ENCODE measurements at regions not wholly inside any gene's neighbourhood (a gene's known extent, or its start where the extent isn't known, plus 50 kb on each side); places are given as distances from the start of the nearest gene placed in this dataset.

GRCh38 chr17:72526769-72527168 is 405.9 kb downstream of the SOX9 start:
- FAIRE-seq: no peak
- no peaks in the 10 kb centered on the region for H4K20me1 ChIP-seq (replicated peaks; ENCODE audit: control insufficient read depth, extremely low read depth, insufficient read depth, low read length)

DNA sequence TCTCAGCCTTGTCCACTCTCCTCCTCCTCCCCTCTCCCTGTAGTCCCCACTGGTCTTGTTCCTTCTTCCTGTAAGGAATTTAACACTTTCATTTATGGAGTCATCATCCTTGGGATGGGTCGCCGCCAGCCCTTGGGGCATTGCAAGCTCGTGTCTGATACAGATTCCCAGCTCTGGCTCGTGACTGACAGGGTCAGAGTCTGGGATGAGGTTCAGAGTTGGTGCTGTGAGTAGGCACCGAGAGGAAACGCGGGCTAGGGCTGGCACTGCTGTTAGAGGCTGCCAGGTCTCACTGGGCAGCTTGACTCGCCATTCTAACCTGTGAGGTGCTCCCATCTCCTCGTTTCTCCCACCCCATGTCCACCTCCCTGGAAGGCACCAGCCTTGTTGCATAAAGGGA is 407.0 kb downstream of the SOX9 start:
- H3K27ac ChIP-seq (ENCODE audit: insufficient read depth, low read depth, low read length): no peak overlapping the region
- CTCF ChIA-PET: no interaction called here
- intact Hi-C loops (cut with micrococcal nuclease) (no loop called here), dilution Hi-C loops (cut with MboI; ENCODE audit: extremely low pct_ligation_motif_present, low sequenced_read_pairs) (no loop called here)
- H3K4me1 ChIP-seq (ENCODE audit: control insufficient read depth, extremely low read depth, insufficient read depth, low read length): no peaks in the 10 kb centered on the region
- no peak overlapping the region for H3K9ac ChIP-seq (replicated peaks; ENCODE audit: extremely low read depth, insufficient read depth, low read length)
- H4K20me1 ChIP-seq (replicated peaks; ENCODE audit: control insufficient read depth, extremely low read depth, insufficient read depth, low read length): no peaks in the 10 kb centered on the region
- DNase-seq (ENCODE audit: low read depth, low spot score) (no peak), FAIRE-seq (no peak)
- TF ChIP-seq EZH2 (IDR thresholded peaks at IDR 0.05; ENCODE audit: borderline replicate concordance, low read depth, low read length, severe bottlenecking): no peak
- TF ChIP-seq POLR2A (IDR thresholded peaks at IDR 0.05; ENCODE audit: low read depth, low read length): no peak
- TF ChIP-seq, protein P1, sequence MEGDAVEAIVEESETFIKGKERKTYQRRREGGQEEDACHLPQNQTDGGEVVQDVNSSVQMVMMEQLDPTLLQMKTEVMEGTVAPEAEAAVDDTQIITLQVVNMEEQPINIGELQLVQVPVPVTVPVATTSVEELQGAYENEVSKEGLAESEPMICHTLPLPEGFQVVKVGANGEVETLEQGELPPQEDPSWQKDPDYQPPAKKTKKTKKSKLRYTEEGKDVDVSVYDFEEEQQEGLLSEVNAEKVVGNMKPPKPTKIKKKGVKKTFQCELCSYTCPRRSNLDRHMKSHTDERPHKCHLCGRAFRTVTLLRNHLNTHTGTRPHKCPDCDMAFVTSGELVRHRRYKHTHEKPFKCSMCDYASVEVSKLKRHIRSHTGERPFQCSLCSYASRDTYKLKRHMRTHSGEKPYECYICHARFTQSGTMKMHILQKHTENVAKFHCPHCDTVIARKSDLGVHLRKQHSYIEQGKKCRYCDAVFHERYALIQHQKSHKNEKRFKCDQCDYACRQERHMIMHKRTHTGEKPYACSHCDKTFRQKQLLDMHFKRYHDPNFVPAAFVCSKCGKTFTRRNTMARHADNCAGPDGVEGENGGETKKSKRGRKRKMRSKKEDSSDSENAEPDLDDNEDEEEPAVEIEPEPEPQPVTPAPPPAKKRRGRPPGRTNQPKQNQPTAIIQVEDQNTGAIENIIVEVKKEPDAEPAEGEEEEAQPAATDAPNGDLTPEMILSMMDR (IDR thresholded peaks at IDR 0.05; ENCODE audit: extremely low read depth in 1 of 2, insufficient read depth in 1 of 2, low read depth in 1 of 2, low read length in 2 of 2): no peak
- no peak for TF ChIP-seq GATA2 (IDR thresholded peaks at IDR 0.05; ENCODE audit: insufficient read depth, insufficient read length, low read depth, low read length)
- no peaks in the 10 kb centered on the region for H3K27me3 ChIP-seq (ENCODE audit: control insufficient read depth in 2 of 2, insufficient read depth in 2 of 2, low read length in 2 of 2)
- H2AFZ ChIP-seq (ENCODE audit: low read depth, low read length): no peak overlapping the region
- H3K36me3 ChIP-seq (ENCODE audit: control insufficient read depth in 2 of 2, extremely low read depth in 1 of 2, insufficient read depth in 2 of 2, low read length in 2 of 2): no peaks in the 10 kb centered on the region
- POLR2A ChIA-PET: no interaction called here
- no peak overlapping the region for H3K4me3 ChIP-seq (replicated peaks in 1 of 3; ENCODE audit: insufficient read depth in 1 of 3, low read depth in 1 of 3, low read length in 3 of 3)
- BruUV-seq (replicated peaks): no TSS peak
- no peaks in the 10 kb centered on the region for H3K9me1 ChIP-seq (replicated peaks; ENCODE audit: control insufficient read depth, extremely low read depth, insufficient read depth, low read length)
- H3K9me3 ChIP-seq (replicated peaks; ENCODE audit: control insufficient read depth, insufficient read depth, low read length): no peaks in the 10 kb centered on the region
- H3K79me2 ChIP-seq (ENCODE audit: control insufficient read depth, insufficient read depth, low read length): no peaks in the 10 kb centered on the region
- no peak overlapping the region for H3K4me2 ChIP-seq (ENCODE audit: insufficient read depth, low read length)

More at GRCh38 chr17:72526769-72527168, 405.9 kb downstream of the SOX9 start:
- H3K4me1 ChIP-seq (ENCODE audit: control insufficient read depth, extremely low read depth, insufficient read depth, low read length): no peaks in the 10 kb centered on the region
- no peak overlapping the region for H2AFZ ChIP-seq (ENCODE audit: low read depth, low read length)
- H3K9me1 ChIP-seq (replicated peaks; ENCODE audit: control insufficient read depth, extremely low read depth, insufficient read depth, low read length): no peaks in the 10 kb centered on the region
- ChIA-PET POLR2A (no interaction called here), CTCF (no interaction called here)
- DNase-seq (ENCODE audit: low read depth, low spot score): no peak
- no peak overlapping the region for H3K9ac ChIP-seq (replicated peaks; ENCODE audit: extremely low read depth, insufficient read depth, low read length)
- no peak overlapping the region for H3K27ac ChIP-seq (ENCODE audit: insufficient read depth, low read depth, low read length)
- intact Hi-C loops (cut with micrococcal nuclease): no loop called here
- BruUV-seq (replicated peaks): no TSS peak
- H3K4me2 ChIP-seq (ENCODE audit: insufficient read depth, low read length): no peak overlapping the region
- H3K4me3 ChIP-seq (replicated peaks in 1 of 3; ENCODE audit: insufficient read depth in 1 of 3, low read depth in 1 of 3, low read length in 3 of 3): no peak overlapping the region
- dilution Hi-C loops (cut with MboI; ENCODE audit: extremely low pct_ligation_motif_present, low sequenced_read_pairs): no loop called here
- no peaks in the 10 kb centered on the region for H3K36me3 ChIP-seq (ENCODE audit: control insufficient read depth in 2 of 2, extremely low read depth in 1 of 2, insufficient read depth in 2 of 2, low read length in 2 of 2)
- H3K9me3 ChIP-seq (replicated peaks; ENCODE audit: control insufficient read depth, insufficient read depth, low read length): peaks cover 2% of the 10 kb centered on the region
- no peaks in the 10 kb centered on the region for H3K79me2 ChIP-seq (ENCODE audit: control insufficient read depth, insufficient read depth, low read length)
- TF ChIP-seq POLR2A (IDR thresholded peaks at IDR 0.05; ENCODE audit: low read depth, low read length) (no peak), JUN (IDR thresholded peaks at IDR 0.05; ENCODE audit: borderline replicate concordance, insufficient read depth, insufficient read length, low read depth) (no peak), POLR2AphosphoS5 (IDR thresholded peaks at IDR 0.05; ENCODE audit: insufficient read depth, low read depth, low read length) (no peak), FOS (IDR thresholded peaks at IDR 0.05; ENCODE audit: borderline replicate concordance, insufficient read depth, low read length) (no peak), MYC (IDR thresholded peaks at IDR 0.05; ENCODE audit: low read depth, low read length) (no peak), GATA2 (IDR thresholded peaks at IDR 0.05; ENCODE audit: insufficient read depth, insufficient read length, low read depth, low read length) (no peak), EZH2 (IDR thresholded peaks at IDR 0.05; ENCODE audit: borderline replicate concordance, low read depth, low read length, severe bottlenecking) (no peak)
- TF ChIP-seq, protein P1 (IDR thresholded peaks at IDR 0.05; ENCODE audit: extremely low read depth in 1 of 2, insufficient read depth in 1 of 2, low read depth in 1 of 2, low read length in 2 of 2): no peak
- H3K27me3 ChIP-seq (ENCODE audit: control insufficient read depth in 2 of 2, insufficient read depth in 2 of 2, low read length in 2 of 2): no peaks in the 10 kb centered on the region
